GM10266 (cell line): ENCODE measurements at regions not wholly inside any gene's neighbourhood (a gene's known extent, or its start where the extent isn't known, plus 50 kb on each side); places are given as distances from the start of the nearest gene placed in this dataset.

Source experiments
- DNase-seq: peaks from one replicate; pipeline ENCODE4 v3.0.0; 2012; ENCODE audit errors: extremely low spot score
- CTCF ChIP-seq: IDR thresholded peaks from 2 replicates; pipeline ENCODE4 v1.5.1; 2012; ENCODE audit warnings: mild to moderate bottlenecking, low read depth; ENCODE audit not compliant: control insufficient read depth, insufficient read depth; ENCODE audit errors: missing control alignments

- DNase-seq, result no peak
- no peak for TF ChIP-seq CTCF
Measured at GRCh38 chr2:145339646-145340045, 819.7 kb upstream of the ZEB2 start.

GRCh38 chr2:145332210-145332898 lies 812.4 kb upstream of the ZEB2 start:
- no peak for TF ChIP-seq CTCF

GRCh38 chr2:145329971-145330370 lies 810.1 kb upstream of the ZEB2 start:
- DNase-seq, result no peak
- no peak for TF ChIP-seq CTCF

More at GRCh38 chr2:145332210-145332898, 812.4 kb upstream of the ZEB2 start:
- no peak for DNase-seq

- DNase-seq, result no peak
- TF ChIP-seq CTCF, result no peak
Measured at GRCh38 chr2:145325485-145325884, 805.6 kb upstream of the ZEB2 start.

- no peak for TF ChIP-seq CTCF
- DNase-seq, result no peak
Measured at GRCh38 chr2:145324748-145325147, 804.8 kb upstream of the ZEB2 start.

GRCh38 chr2:145323512-145323911 lies 803.6 kb upstream of the ZEB2 start:
- no peak for DNase-seq
- TF ChIP-seq CTCF, result no peak

- no peak for TF ChIP-seq CTCF
- DNase-seq, result no peak
Measured at GRCh38 chr2:145321344-145321743, 801.4 kb upstream of the ZEB2 start.
